GM19395 (cell line): ENCODE measurements at regions not wholly inside any gene's neighbourhood (a gene's known extent, or its start where the extent isn't known, plus 50 kb on each side); places are given as distances from the start of the nearest gene placed in this dataset.

Experiments
- ATAC-seq: cut with Tn5 transposase; IDR thresholded peaks from one replicate; pipeline ENCODE4 v1.9.1; 2021; ENCODE audit warnings: mild to moderate bottlenecking, moderate library complexity; ENCODE audit not compliant: unreplicated experiment

DNA sequence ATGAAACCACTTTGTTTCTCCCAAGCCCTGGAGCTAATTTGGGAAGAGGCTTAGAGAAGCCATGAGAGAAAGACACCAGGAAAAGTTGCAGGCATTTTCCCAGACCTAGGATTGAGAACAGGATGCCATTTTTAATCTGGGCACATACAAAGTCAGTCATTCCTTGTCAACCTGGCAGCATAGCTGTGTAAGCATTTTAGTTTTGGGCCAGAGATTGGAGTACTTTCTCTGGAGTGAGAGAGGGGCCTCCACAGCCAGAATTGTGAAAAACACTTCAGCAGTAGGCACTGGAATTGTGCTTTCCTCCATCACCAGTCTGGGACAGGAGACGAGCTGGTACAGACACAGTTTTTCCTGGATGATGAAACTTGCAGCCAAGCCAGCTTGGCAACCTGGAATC, 390.3 kb upstream of the DMAC1 start:
- ATAC-seq: no peak

DNA sequence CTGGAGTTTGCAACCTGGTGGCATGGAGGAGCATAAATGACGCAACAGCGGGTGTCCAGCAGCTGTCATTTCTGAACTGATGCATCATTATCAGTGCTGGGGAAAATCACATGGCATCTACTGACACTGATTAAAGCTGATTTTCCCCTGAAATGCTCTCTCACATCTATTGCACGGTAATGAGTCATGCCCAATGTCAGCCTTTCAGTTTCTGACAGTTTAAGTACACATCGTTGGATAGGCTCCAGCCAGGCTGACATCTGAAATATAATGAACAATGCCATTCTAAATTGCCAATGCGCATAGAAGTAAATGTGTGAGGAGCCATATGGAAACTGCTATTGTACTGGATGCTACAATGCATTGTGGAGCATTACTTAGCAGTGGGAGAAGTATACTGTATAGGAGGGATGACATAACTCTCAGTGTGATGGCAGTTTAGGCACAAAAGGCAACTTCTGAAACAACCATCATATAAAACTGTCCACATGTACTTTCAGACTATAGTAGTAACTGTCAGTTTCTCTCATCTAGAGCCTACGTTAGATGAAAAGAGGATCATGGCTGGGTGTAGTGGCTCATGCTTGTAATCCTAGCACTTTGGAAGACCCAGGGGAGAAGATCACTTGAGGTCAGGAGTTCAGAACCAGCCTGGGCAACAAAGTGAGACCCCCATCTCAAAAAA, 389.3 kb upstream of the DMAC1 start:
- no peak for ATAC-seq

DNA sequence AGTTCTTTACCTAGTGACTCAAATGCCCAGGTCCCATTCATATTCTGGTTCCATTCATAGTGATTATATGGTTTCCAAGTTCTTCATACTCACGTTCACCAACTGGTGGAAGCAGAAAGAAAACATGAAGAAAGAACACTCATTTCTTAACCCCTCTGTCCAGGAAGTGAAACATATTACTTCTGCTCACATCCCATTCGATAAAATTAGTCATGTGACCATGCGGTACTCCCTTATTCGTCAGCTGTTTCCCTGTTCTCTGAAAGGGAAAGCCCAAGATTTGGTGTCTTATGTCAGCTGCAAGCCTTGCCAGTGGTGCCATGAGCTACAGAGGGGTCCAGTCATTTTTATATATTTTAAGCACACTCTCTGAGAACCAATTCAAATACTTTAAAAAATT, 387.0 kb upstream of the DMAC1 start:
- ATAC-seq: peak; percentile 69

DNA sequence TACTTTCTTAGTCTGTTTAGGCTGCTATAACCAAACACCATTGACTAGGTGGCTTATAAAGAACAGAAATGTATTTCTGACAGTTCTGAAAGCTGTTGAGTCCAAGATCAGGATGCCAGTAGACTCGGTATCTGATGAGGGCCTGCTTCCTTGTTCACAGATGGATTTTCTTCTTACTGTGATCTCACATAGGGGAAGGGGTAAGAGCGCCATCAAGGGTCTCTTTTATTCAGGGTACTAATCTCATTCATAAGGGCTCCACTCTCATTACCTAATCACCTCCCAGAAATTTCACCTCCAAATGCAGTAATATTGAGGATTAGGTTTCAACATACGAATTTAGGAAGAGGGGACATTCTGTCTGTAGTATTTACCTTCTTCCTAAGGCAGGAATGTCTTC, 384.0 kb upstream of the DMAC1 start:
- ATAC-seq: no peak

DNA sequence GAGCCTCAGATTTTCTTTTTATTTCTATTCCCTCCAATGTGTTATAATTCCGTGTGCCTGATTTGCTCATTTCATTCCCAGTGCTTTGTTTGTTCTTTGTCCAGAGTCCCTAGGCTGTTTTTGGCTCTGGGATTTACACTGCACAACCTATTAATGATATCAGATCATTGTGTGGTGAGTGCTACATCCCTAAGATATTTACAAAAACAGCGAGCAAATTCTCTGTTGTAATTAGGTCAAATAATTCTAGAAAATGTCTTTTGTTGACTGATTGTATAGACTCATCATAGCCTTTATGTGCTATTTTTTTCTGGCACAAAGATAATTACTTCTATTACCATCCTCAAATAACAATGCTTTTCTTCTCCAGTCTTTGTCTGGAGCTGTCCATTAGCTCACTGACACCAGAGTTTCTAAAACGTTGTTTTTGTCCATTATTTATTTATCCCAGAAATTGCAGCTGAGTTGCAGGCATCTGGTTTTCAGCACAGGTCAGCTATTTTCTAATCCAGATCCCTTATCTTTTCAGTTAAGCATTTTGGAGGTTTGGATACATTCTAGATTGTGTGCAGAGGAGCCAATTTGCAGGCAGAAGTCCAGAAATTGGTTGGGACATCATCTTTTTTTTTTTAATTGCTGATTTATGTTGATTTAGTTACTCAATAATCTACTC, 379.9 kb upstream of the DMAC1 start:
- no peak for ATAC-seq

DNA sequence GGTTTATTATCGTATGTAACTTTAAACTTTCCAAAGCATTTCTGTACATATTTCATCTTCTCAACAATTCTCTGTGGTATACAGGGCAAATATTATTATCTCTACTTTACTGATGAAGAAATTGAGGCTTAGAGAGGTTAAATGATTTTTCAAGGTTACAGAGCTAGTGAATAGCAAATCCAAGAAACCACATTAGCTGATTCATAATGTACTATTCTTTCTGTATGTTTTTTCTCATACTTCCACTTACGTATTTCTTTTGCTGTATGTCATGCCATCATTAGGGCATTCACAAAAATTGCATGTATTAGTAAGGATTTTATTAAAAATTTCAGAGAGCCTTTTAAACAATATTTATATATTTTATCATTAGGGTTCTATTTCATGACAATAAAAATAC, 372.4 kb upstream of the DMAC1 start:
- no peak for ATAC-seq

DNA sequence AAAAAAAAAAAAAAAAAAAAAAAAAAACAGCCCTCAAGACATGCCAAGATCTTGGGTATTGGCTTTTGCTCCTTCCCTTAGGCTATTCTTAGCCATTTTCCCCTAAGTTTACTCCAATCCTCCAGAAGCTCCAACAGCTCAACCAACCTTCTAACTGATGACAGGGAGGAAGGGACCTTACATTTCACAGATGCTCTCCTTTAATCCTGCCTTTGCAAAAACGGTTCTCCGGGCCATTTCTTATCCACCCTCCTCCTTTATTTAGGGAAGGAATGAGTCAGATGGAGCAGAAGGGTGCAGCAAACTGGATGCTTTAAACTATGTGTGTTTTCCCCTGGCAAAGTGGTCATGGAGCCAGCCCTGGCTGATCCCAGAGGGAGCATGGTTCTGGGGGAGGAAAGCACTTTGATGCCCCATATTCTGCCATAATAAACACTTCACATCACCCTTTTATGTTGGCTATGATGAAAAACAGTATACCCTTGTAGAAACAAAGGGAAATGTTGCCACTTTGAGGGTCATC, 369.4 kb upstream of the DMAC1 start:
- no peak for ATAC-seq

DNA sequence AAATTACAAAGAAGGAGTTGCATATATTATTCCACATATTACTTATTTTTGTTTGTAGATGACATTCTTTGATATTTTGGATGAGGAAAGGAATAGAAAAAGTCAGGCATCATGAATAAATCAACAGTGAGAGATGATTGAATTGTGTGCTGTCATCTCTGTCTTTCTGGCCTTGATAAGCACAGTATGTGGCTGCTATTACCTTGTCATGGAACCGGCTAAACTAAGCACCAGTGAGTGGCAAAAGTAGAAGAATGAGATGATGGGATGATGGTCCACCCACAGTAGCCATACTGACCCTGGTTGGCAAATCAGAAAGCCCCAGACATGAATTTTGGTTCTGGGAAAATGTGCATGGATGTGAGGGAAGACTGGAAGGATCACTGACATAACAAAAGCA, 361.2 kb upstream of the DMAC1 start:
- ATAC-seq: no peak

DNA sequence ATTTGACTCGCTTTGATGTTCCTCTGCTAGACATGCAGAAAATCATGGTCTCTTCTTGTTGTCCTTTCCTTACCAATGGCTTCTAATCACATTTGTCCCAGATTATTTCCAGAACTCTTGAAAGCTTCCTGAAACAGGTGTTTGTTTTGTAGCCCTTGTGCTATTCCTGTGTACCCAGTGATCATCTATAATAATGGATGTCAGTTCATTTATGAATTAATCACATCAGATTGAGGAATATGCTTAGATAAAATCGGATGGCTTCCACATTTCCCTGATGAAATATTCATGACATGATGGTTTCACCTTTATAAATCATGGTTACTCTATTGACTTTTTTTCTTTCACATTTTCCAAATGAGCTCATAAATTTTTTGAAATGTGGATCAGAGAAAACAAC, 359.0 kb upstream of the DMAC1 start:
- ATAC-seq: no peak

DNA sequence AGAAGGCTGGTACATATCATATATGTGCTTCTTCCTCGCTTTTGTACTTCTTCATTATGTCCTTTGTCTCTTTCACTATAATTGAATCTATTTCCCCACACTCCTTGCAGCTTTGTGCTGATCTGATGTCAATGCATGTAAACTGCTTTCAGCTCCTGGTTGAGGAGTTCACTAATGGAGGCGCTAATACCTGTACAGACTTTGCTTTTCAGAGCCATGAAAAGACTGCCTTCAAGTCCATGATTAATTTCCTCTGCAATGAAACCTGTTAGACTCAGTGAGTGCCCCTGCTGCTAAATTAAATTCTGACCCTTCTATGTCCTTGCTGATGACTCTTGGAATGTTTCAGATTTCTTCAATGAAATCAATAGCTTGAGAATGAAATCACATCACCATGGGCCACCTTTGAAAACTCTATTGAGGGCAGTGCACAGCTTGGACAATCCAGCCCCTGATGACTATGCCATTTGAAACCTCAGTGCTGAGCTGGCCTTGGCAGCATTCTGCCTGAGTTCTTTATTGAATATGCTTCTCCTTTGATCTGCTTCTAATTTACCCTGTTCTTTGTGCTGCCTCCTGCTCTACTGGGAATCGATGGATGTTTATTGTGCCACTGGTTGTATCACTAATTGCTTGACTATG, 358.2 kb upstream of the DMAC1 start:
- no peak for ATAC-seq

DNA sequence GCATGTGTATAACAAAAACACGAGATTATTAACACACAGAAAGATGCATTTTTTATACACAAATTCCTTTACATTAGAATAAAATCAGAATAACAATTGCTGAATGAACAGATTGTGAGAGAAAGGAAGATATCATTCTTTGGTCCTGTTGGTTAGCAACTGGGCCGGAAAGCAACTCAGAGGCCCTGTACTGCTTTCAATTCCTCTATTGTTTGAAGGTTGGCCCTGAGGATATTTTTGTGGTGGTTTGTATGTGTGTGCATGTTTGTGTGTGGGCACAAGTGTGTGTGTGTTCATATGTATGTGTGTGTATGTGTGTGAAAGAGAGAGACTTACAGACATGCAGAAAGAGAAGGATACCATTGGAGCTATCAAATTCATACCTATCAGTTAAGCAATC, 356.8 kb upstream of the DMAC1 start:
- ATAC-seq: no peak

DNA sequence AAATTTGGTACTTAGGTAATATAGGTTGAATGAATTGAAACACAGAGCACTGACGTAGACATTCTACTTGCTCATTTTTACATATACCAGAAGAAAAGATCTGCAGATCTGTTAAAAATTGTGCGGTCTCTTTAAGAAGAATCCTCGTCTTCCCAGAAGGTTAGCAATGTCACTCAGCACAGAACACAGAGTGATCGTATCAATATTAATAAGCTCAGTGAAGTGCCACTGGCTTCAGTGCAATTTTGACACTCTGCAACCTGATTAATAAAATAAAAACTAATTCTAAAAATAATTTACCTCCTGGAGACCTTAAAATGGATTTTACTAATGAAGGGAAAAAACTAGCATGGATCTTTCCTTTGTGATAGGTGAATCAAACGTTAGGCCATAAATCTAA, 356.1 kb upstream of the DMAC1 start:
- no peak for ATAC-seq

DNA sequence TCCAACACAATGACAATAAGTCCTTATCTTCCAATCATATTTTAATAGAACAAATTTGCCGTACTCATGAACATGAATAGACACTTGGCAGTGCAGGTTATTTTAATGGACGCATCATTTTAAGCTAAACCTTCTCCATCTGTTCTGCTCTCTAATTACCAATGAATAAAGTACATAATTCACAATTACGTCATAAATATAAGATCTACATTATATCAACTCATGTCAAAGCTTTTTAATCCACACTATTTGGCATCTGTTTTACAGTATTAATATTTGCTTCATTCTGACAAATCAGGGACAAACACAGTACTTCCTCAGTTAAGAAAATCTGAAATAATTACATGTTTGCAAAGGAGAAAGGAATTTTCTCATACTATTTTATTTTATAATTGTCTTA, 344.1 kb upstream of the DMAC1 start:
- no peak for ATAC-seq

DNA sequence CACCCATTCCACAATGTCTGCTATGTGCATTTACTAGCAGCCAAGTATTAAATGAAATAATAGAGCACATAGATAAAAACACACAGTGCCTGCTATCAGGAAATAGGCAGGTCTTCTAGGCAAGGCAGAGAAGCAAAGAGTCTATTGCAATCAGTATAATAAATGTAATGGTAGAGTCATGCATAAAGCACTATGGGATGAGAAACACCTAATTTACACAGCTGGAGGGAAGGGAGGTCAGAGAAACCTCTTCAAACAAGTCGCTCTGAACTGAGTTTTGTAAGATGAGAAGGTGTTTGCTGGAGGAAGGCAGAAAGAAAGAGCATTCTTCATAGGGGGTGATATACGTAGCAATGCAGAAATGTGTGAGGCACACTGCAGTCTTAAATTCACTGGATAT, 341.0 kb upstream of the DMAC1 start:
- ATAC-seq: no peak

DNA sequence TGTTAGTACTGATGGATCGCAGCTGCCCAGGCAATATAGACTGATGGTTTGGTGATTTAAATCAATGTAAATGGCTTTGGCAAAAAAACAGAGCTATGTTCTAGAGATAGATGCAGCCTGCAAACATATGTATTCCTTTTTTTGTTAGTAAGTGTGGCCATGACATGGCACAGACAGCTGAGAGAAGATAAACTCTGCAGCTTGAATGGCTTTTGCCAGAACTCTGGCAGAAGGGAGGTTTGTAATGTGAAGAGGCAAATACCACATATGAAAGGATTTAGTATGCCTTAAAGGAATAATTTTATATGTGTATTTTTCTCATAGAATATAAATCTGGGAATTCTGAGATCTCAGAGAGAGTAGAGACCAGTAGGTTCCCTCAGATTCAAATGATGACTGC, 340.2 kb upstream of the DMAC1 start:
- no peak for ATAC-seq

DNA sequence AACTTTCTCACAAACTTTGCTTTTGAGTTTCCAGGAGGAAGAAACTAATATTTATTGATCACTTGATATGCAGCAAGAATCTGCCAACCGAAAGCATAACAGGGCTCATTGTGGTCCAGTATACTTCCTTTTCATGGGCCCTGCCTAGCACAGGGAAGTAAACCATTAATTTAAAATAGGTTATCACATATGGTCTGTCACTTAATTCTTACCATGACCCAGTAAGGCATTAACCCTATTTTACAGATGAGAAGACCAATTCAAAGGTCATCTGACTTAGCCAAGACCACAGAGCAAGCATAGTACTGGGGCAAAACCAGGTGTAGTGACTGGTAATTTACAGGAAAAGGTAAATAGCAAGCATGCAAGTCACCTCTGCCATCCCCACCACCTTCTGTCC, 336.9 kb upstream of the DMAC1 start:
- peak; percentile 73 for ATAC-seq

DNA sequence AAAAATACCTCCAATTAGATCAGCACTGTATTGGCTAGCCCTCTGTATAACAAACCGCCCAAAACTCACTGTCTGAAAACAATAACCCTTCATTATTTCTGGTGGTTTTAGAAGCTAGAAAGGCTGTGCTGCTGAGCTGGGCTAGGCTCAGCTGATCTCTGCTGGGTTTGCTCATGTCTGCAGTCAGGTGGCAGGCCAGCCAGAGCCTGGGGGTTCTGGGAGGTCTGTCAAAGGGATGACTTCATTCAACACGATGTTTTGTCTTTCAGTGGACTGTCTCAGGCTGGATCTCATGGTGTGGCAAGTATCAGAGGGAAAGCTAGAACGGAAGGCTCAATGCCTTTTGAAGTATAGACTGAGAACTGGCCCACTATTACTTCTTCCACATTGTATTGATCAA, 335.1 kb upstream of the DMAC1 start:
- ATAC-seq: no peak

DNA sequence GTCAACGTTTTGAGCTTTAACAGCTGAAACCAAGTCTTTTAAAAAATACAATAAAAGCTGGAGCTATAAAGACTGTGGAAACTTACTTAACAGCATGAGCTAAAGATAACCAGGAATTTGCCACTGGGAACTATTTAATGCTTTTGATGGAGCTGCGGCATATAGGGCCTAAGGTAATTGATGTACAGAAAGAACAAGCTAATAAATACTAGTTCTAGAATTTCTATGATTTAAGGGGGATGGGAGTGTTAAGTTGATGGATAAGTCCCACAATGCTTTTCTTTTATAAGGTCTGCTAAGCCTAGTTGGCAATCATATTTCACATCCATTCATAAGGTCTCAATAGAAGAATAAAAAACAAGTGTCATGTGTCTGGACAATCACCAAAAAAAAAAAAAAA, 334.0 kb upstream of the DMAC1 start:
- no peak for ATAC-seq

DNA sequence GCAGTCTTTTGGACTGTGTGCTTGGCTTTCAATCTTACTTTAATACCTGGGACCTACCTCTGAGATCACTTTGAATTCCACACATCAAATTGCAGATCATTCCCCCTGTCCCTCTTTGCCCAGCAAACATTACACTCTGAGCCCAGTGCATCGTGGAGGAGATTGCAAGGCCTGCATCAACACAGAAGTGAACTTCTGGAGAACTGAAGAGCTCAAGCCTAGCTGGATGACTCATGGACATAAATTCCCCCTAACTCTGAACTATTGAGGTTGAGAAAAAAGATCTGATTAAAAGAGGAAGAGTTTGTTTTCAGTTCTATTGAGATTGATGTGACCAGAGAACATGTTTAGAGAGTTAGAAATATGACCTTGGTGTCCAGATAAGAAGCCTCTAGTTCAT, 316.0 kb upstream of the DMAC1 start:
- ATAC-seq: no peak

DNA sequence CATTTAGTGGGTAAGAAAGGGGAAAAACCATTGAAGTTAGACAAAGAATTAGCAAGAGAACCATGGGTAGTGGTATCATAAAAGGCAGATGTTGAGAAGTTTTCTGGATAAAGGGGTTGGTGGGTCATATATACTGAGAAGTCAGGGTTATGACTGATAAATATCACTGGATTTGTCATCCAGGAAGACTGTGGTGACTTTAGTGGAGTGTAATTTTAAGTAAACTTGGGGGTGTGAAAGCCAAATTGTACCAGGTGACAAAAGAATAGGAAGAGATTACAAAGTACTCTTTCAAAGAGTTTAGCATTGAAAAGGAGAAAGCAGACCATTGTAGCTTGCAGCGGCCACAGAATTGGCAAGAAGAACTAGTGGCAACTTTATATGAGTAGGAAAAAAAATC, 315.2 kb upstream of the DMAC1 start:
- no peak for ATAC-seq

DNA sequence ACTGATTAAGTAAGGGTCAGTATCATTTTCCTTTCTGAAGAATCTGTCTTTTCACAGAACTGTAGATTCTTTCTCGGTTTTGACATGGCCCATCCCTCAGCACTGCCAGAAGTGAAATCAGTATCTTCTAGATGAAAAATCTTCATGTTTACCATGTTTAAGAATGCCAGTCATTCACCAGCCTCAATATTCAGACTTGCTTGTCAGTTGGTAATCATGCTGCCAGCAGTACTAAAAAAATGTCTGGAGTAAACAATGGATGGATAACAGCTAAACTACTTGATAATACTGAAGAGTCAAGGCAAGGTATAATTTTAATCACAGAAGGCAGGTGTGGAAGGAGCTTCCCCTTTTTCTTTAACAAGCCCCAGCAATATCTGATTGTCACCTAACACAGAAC, 306.8 kb upstream of the DMAC1 start:
- ATAC-seq: no peak

DNA sequence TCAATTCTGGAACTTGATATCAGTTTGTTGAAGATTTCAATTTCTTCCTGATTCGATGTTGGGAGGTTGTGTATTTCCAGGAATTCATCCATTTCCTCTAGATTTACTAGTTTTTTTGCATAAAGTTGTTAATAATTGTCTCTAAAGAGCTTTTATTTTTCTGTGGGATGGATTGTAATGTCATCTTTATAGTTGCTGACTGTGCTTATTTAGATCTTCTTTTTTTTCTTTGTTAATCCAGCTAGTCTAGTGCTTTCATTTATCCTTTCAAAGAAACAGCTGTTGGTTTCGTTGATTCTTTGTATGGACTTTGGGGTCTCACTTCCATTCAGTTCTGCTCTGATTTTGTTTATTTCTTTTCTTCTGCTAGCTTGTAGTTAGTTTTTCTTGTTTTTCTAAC, 302.0 kb upstream of the DMAC1 start:
- ATAC-seq: no peak
